ENCODE measurements at regions not wholly inside any gene's neighbourhood (a gene's known extent, or its start where the extent isn't known, plus 50 kb on each side); places are given as distances from the start of the nearest gene placed in this dataset.

- TF ChIP-seq MAFK (IDR thresholded peaks at IDR 0.05; ENCODE audit: partially characterized antibody), result no peak
- TF ChIP-seq CTCF (IDR thresholded peaks at IDR 0.05), result no peak
- no peak for TF ChIP-seq POLR2A (IDR thresholded peaks at IDR 0.05; ENCODE audit: low read length)
- no peak for TF ChIP-seq MAX (IDR thresholded peaks at IDR 0.05)
- TF ChIP-seq MYC (IDR thresholded peaks at IDR 0.05; ENCODE audit: borderline replicate concordance, low read length), result no peak
- no peak for TF ChIP-seq NR3C1 (IDR thresholded peaks at IDR 0.05)
- TF ChIP-seq REST (IDR thresholded peaks at IDR 0.05), result no peak
- TF ChIP-seq EP300 (IDR thresholded peaks at IDR 0.05), result no peak
- no peak for TF ChIP-seq NPAS2 (CRISPR knock-in tag; IDR thresholded peaks at IDR 0.05; ENCODE audit: borderline replicate concordance)
- no peak for TF ChIP-seq RAD21 (conservative IDR thresholded peaks at IDR 0.05 in 1 of 2, IDR thresholded peaks at IDR 0.05 in 1 of 2)
Observed at GRCh38 chr3:81938681-81939080, 177.2 kb upstream of the GBE1 start.
